Activated naive CD4-positive, alpha-beta T cell treated with anti-CD3 and anti-CD28 coated beads, Interleukin-2, amount 50 U/mL, for 72 hours (primary cell): ENCODE measurements at regions not wholly inside any gene's neighbourhood (a gene's known extent, or its start where the extent isn't known, plus 50 kb on each side); places are given as distances from the start of the nearest gene placed in this dataset.

ENCODE experiments used
- ATAC-seq, 2 donors: fragments of 150-1000 bp; cut with Tn5 transposase; 2 replicates each; pipeline ENCODE4 v1.10.0; 2021; ENCODE audit warnings: mild to moderate bottlenecking in 2 of 2, moderate library complexity in 2 of 2
- DNase-seq, 2 donors: peaks; one replicate each; pipeline ENCODE4 v3.0.0; 2021 to 2022; ENCODE audit warnings: low spot score in 2 of 2
- H3K27ac Mint-ChIP-seq, 2 donors: one replicate each; pipeline ENCODE4 v1.8.0; 2022; ENCODE audit warnings: mild to moderate bottlenecking in 2 of 2, mixed read lengths in 2 of 2
- H3K36me3 Mint-ChIP-seq, 2 donors: one replicate each; pipeline ENCODE4 v1.8.0; 2022; ENCODE audit warnings: mixed read lengths in 2 of 2
- H3K9me3 Mint-ChIP-seq, 2 donors: one replicate each; pipeline ENCODE4 v1.8.0; 2022; ENCODE audit warnings: mixed read lengths in 2 of 2

- no peak overlapping the region for H3K27ac Mint-ChIP-seq
- DNase-seq: no peak
- no peak for ATAC-seq
- no peaks in the 10 kb centered on the region for H3K36me3 Mint-ChIP-seq
- H3K9me3 Mint-ChIP-seq: peaks cover 0 to 5% of the 10 kb centered on the region in 2 donors
Observed at GRCh38 chrX:26411045-26411444, 195.1 kb downstream of the MAGEB5 start.

- DNase-seq (no peak), ATAC-seq (no peak)
- Mint-ChIP-seq H3K9me3 (peaks cover 0 to 7% of the 10 kb centered on the region in 2 donors), H3K27ac (no peak overlapping the region), H3K36me3 (no peaks in the 10 kb centered on the region)
Observed at GRCh38 chrX:26409636-26410035, 193.7 kb downstream of the MAGEB5 start.

GRCh38 chrX:26387906-26388305 lies 171.9 kb downstream of the MAGEB5 start:
- H3K9me3 Mint-ChIP-seq: no peaks in the 10 kb centered on the region
- H3K27ac Mint-ChIP-seq: no peak overlapping the region
- no peaks in the 10 kb centered on the region for H3K36me3 Mint-ChIP-seq
- no peak for DNase-seq
- ATAC-seq: no peak

- Mint-ChIP-seq H3K9me3 (no peaks in the 10 kb centered on the region), H3K36me3 (no peaks in the 10 kb centered on the region), H3K27ac (no peak overlapping the region)
- DNase-seq: no peak
- ATAC-seq: no peak
Observed at GRCh38 chrX:26376037-26376708, 160.2 kb downstream of the MAGEB5 start.

GRCh38 chrX:26375346-26375745 lies 159.4 kb downstream of the MAGEB5 start:
- ATAC-seq (no peak), DNase-seq (no peak)
- no peaks in the 10 kb centered on the region for H3K36me3 Mint-ChIP-seq
- no peak overlapping the region for H3K27ac Mint-ChIP-seq
- no peaks in the 10 kb centered on the region for H3K9me3 Mint-ChIP-seq

GRCh38 chrX:26373829-26374228 lies 157.9 kb downstream of the MAGEB5 start:
- H3K9me3 Mint-ChIP-seq: no peaks in the 10 kb centered on the region
- DNase-seq (no peak), ATAC-seq (no peak)
- H3K27ac Mint-ChIP-seq: no peak overlapping the region
- no peaks in the 10 kb centered on the region for H3K36me3 Mint-ChIP-seq

- Mint-ChIP-seq H3K36me3 (no peaks in the 10 kb centered on the region), H3K27ac (no peak overlapping the region), H3K9me3 (peaks cover 0 to 3% of the 10 kb centered on the region in 2 donors)
- ATAC-seq (no peak), DNase-seq (no peak)
Observed at GRCh38 chrX:26352891-26353430, 137.0 kb downstream of the MAGEB5 start.

- Mint-ChIP-seq H3K9me3 (peaks cover 0 to 5% of the 10 kb centered on the region in 2 donors), H3K36me3 (no peaks in the 10 kb centered on the region), H3K27ac (no peak overlapping the region)
- DNase-seq (no peak), ATAC-seq (no peak)
Observed at GRCh38 chrX:26347171-26347570, 131.2 kb downstream of the MAGEB5 start.

GRCh38 chrX:26334232-26334631 lies 118.3 kb downstream of the MAGEB5 start:
- DNase-seq: no peak
- no peaks in the 10 kb centered on the region for H3K36me3 Mint-ChIP-seq
- no peak for ATAC-seq
- H3K27ac Mint-ChIP-seq: no peak overlapping the region
- H3K9me3 Mint-ChIP-seq: peaks cover 0 to 5% of the 10 kb centered on the region in 2 donors

- H3K27ac Mint-ChIP-seq: no peak overlapping the region
- no peaks in the 10 kb centered on the region for H3K36me3 Mint-ChIP-seq
- ATAC-seq (no peak), DNase-seq (no peak)
- H3K9me3 Mint-ChIP-seq: peaks cover 0 to 4% of the 10 kb centered on the region in 2 donors
Observed at GRCh38 chrX:26328608-26329319, 112.8 kb downstream of the MAGEB5 start.

- ATAC-seq (no peak), DNase-seq (no peak)
- H3K36me3 Mint-ChIP-seq: no peaks in the 10 kb centered on the region
- no peak overlapping the region for H3K27ac Mint-ChIP-seq
- H3K9me3 Mint-ChIP-seq: no peaks in the 10 kb centered on the region
Observed at GRCh38 chrX:26309262-26309661, 93.3 kb downstream of the MAGEB5 start.

- DNase-seq (no peak), ATAC-seq (no peak)
- Mint-ChIP-seq H3K9me3 (no peaks in the 10 kb centered on the region), H3K36me3 (no peaks in the 10 kb centered on the region), H3K27ac (no peak overlapping the region)
Observed at GRCh38 chrX:26295425-26295824, 79.5 kb downstream of the MAGEB5 start.

GRCh38 chrX:26286836-26287235 lies 70.9 kb downstream of the MAGEB5 start:
- ATAC-seq (no peak), DNase-seq (no peak)
- Mint-ChIP-seq H3K27ac (no peak overlapping the region), H3K36me3 (peaks cover 0 to 7% of the 10 kb centered on the region in 2 donors), H3K9me3 (peaks cover 5 to 9% of the 10 kb centered on the region in 2 donors)
